GM12878 (cell line): ENCODE measurements at regions not wholly inside any gene's neighbourhood (a gene's known extent, or its start where the extent isn't known, plus 50 kb on each side); places are given as distances from the start of the nearest gene placed in this dataset.

ENCODE experiments used
- CREB1 ChIP-seq: IDR thresholded peaks from 2 replicates; pipeline ENCODE4 v1.6.1; 2012; ENCODE audit warnings: low read depth, mild to moderate bottlenecking, inconsistent platforms
- CTCF ChIP-seq, 3 experiments: IDR thresholded peaks in 2 of 3; conservative IDR thresholded peaks in 1 of 3; 2 replicates each; pipeline ENCODE4 v1.5.1; 2011; ENCODE audit warnings: low read depth in 3 of 3, low read length in 3 of 3, mild to moderate bottlenecking in 3 of 3, control low read depth in 2 of 3, moderate library complexity in 2 of 3, inconsistent platforms in 1 of 3, mixed read lengths in 1 of 3; ENCODE audit not compliant: control insufficient read depth in 2 of 3, insufficient read depth in 1 of 3; ENCODE audit errors: extremely low read depth in 1 of 3
- GATAD2B ChIP-seq: fragments of 450-650 bp; conservative IDR thresholded peaks from 2 replicates; pipeline ENCODE4 v1.6.1; 2017; ENCODE audit warnings: low read depth, mild to moderate bottlenecking, moderate library complexity
- HDAC2 ChIP-seq: fragments of 200-600 bp; sonication (generic); IDR thresholded peaks from 2 replicates; pipeline ENCODE4 v1.6.1; 2017
- KAT2A ChIP-seq: conservative IDR thresholded peaks from 2 replicates; pipeline ENCODE4 v1.6.1; 2011; ENCODE audit warnings: low read depth, low read length; ENCODE audit not compliant: control insufficient read depth
- MYB ChIP-seq: fragments of 150-350 bp; IDR thresholded peaks from 2 replicates; pipeline ENCODE4 v1.6.1; 2014; ENCODE audit warnings: mild to moderate bottlenecking, low read depth, low read length, borderline replicate concordance
- NFXL1 ChIP-seq: fragments of 450-650 bp; IDR thresholded peaks from 2 replicates; pipeline ENCODE4 v1.6.1; 2017; ENCODE audit warnings: antibody characterized with exemption, mild to moderate bottlenecking, borderline replicate concordance
- NKRF ChIP-seq: fragments of 450-650 bp; conservative IDR thresholded peaks from 2 replicates; pipeline ENCODE4 v1.6.1; 2017; ENCODE audit warnings: mild to moderate bottlenecking, moderate library complexity
- NR2F1 ChIP-seq: fragments of 450-650 bp; conservative IDR thresholded peaks from 2 replicates; pipeline ENCODE4 v1.6.1; 2017; ENCODE audit warnings: mild to moderate bottlenecking
- PAX5 ChIP-seq: IDR thresholded peaks from 2 replicates; pipeline ENCODE4 v1.6.1; 2011; ENCODE audit warnings: low read depth, low read length, borderline replicate concordance
- SUPT20H ChIP-seq: IDR thresholded peaks from 2 replicates; pipeline ENCODE4 v1.6.1; 2011; ENCODE audit warnings: low read depth, mild to moderate bottlenecking, low read length, moderate library complexity, borderline replicate concordance; ENCODE audit not compliant: control insufficient read depth
- USF2 ChIP-seq: IDR thresholded peaks from 2 replicates; pipeline ENCODE4 v1.6.1; 2011; ENCODE audit warnings: low read depth, low read length, improper control_type of control experiment, borderline replicate concordance
- TF ChIP-seq, protein P1 (sequence below): IDR thresholded peaks from 2 replicates; pipeline ENCODE4 v1.6.1; 2012; ENCODE audit warnings: low read length, inconsistent platforms
- TF ChIP-seq, protein P2 (sequence below): fragments of 450-650 bp; formaldehyde crosslinking; IDR thresholded peaks from 2 replicates; pipeline ENCODE4 v1.4.0; 2020; ENCODE audit warnings: mild to moderate bottlenecking, moderate library complexity

DNA sequence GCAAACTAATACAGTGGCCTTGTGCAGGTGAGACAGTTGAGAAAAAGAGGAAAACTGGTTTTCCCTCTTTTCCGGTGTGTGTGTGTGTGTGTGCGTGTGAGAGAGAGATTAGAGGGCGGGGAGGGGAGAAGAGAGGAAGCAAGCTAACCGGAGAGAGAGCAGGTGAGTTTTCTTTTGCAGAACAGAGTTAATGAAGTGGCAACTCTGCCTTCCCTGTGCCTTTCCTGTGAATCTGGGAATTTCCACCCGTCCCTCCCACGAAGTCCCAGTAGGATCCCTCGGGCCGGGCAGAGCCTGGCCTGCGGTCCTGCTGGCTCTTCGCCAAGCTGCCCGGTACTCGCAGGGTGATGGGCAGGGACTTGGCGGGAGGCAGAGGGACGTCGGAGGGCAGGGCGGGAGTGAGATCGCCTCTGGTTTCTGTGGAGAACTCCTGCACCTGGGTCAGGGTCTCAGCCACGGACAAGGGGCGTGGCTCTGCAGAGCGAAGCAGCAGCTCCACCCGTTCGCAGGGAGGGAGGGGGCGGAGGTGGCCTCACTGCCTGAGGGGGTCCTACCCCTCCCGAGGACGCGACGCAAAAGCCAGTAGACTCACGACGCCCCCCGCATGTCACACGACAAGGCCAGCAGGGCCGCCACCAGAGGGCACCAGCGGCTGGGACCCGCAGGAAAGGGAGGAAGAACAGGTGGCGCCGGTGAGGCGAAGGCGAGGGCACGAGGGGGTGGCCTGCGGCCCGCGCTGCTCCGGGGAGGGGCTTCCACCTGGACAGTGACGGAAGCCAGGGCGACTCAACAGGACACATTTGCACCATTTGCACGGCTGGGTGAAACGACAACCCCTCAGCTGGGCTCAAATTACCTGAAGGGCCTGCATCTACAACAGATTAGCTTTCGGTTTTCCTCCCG is 51.2 kb upstream of the RNF182 start (continued):
- TF ChIP-seq NKRF, result no peak
- TF ChIP-seq MYB, result no peak
- no peak for TF ChIP-seq KAT2A
- 0 out of 2 replicates have a peak, but pooled peaks have one; percentile 45 for TF ChIP-seq GATAD2B
- TF ChIP-seq, protein P1, sequence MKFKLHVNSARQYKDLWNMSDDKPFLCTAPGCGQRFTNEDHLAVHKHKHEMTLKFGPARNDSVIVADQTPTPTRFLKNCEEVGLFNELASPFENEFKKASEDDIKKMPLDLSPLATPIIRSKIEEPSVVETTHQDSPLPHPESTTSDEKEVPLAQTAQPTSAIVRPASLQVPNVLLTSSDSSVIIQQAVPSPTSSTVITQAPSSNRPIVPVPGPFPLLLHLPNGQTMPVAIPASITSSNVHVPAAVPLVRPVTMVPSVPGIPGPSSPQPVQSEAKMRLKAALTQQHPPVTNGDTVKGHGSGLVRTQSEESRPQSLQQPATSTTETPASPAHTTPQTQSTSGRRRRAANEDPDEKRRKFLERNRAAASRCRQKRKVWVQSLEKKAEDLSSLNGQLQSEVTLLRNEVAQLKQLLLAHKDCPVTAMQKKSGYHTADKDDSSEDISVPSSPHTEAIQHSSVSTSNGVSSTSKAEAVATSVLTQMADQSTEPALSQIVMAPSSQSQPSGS, result no peak
- TF ChIP-seq NR2F1, result no peak
- no peak for TF ChIP-seq SUPT20H
- peak; percentile 25; the same call in 1 of the 2 replicates for TF ChIP-seq PAX5
- TF ChIP-seq USF2, result no peak
- TF ChIP-seq CREB1, result peak; percentile 33; the same call in 1 of the 2 replicates
- no peak for TF ChIP-seq NFXL1
- TF ChIP-seq HDAC2, result no peak
- TF ChIP-seq, protein P2, sequence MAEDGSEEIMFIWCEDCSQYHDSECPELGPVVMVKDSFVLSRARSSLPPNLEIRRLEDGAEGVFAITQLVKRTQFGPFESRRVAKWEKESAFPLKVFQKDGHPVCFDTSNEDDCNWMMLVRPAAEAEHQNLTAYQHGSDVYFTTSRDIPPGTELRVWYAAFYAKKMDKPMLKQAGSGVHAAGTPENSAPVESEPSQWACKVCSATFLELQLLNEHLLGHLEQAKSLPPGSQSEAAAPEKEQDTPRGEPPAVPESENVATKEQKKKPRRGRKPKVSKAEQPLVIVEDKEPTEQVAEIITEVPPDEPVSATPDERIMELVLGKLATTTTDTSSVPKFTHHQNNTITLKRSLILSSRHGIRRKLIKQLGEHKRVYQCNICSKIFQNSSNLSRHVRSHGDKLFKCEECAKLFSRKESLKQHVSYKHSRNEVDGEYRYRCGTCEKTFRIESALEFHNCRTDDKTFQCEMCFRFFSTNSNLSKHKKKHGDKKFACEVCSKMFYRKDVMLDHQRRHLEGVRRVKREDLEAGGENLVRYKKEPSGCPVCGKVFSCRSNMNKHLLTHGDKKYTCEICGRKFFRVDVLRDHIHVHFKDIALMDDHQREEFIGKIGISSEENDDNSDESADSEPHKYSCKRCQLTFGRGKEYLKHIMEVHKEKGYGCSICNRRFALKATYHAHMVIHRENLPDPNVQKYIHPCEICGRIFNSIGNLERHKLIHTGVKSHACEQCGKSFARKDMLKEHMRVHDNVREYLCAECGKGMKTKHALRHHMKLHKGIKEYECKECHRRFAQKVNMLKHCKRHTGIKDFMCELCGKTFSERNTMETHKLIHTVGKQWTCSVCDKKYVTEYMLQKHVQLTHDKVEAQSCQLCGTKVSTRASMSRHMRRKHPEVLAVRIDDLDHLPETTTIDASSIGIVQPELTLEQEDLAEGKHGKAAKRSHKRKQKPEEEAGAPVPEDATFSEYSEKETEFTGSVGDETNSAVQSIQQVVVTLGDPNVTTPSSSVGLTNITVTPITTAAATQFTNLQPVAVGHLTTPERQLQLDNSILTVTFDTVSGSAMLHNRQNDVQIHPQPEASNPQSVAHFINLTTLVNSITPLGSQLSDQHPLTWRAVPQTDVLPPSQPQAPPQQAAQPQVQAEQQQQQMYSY (CRISPR knock-in tag), result no peak
- TF ChIP-seq CTCF (IDR thresholded peaks at IDR 0.05 in 2 of 3, conservative IDR thresholded peaks at IDR 0.05 in 1 of 3; ENCODE audit: control insufficient read depth in 2 of 3, extremely low read depth in 1 of 3, insufficient read depth in 1 of 3, low read depth in 3 of 3, low read length in 3 of 3), result peak; percentile 72 to 80 (median 80)
